ENCODE measurements at regions not wholly inside any gene's neighbourhood (a gene's known extent, or its start where the extent isn't known, plus 50 kb on each side); places are given as distances from the start of the nearest gene placed in this dataset.

- H3K36me3 ChIP-seq (ENCODE audit: insufficient read depth, low read length) = no peaks in the 10 kb centered on the region
- no peaks in the 10 kb centered on the region for H3K4me1 ChIP-seq (ENCODE audit: insufficient read depth, low read length, poor library complexity, severe bottlenecking)
- no peaks in the 10 kb centered on the region for H3F3A ChIP-seq (ENCODE audit: low read depth)
- no peak overlapping the region for H2AFZ ChIP-seq (ENCODE audit: low read length)
- no peak for TF ChIP-seq CTCF (conservative IDR thresholded peaks at IDR 0.05; ENCODE audit: low read length)
- no peak for TF ChIP-seq EZH2phosphoT487 (IDR thresholded peaks at IDR 0.05; ENCODE audit: borderline replicate concordance)
- no peak overlapping the region for H3K4me3 ChIP-seq (ENCODE audit: low read length, poor library complexity, severe bottlenecking)
- H3K9me2 ChIP-seq (replicated peaks; ENCODE audit: low read depth, low read length) = no peaks in the 10 kb centered on the region
- H3K4me2 ChIP-seq (ENCODE audit: low read depth, low read length, poor library complexity, severe bottlenecking) = no peak overlapping the region
- H3K9ac ChIP-seq (ENCODE audit: low read depth, low read length, poor library complexity, severe bottlenecking) = no peak overlapping the region
- peaks cover 9% of the 10 kb centered on the region; the same call in 1 of the 2 replicates for H3K9me3 ChIP-seq (ENCODE audit: insufficient read depth, low read depth, low read length)
- H4K20me1 ChIP-seq (ENCODE audit: insufficient read depth, low read length, poor library complexity, severe bottlenecking) = no peaks in the 10 kb centered on the region
- H3K79me2 ChIP-seq (ENCODE audit: insufficient read depth, low read length) = no peaks in the 10 kb centered on the region
- H3K27me3 ChIP-seq (ENCODE audit: insufficient read depth, low read length, poor library complexity, severe bottlenecking) = peaks cover 3% of the 10 kb centered on the region
These were observed 153.5 kb downstream of the ICOS start for GRCh38 chr2:204090021-204090420.

DNA sequence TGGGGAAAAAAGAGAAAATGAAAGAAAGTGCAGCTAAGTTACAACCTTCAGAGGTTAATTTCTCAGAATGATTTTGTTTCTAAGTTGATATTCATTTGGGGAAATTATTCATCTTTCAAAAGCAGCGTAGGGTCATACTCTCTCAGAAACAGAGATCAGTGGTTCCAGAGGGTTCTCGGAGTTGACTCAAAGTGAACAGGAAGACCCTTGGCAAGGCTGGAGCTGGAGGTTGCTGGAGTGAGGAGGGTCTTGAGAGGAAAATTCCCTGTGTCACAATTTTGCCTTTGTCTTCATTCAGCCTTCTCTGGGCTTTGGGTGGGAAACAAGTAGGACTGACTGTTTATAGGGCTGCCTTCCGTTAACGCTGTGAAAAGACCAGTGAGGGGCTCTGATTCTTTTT is 168.2 kb downstream of the ICOS start:
- no peak for TF ChIP-seq EZH2phosphoT487 (IDR thresholded peaks at IDR 0.05; ENCODE audit: borderline replicate concordance)
- no peak for TF ChIP-seq CTCF (conservative IDR thresholded peaks at IDR 0.05; ENCODE audit: low read length)
- Histone ChIP-seq H3K9me3 (ENCODE audit: insufficient read depth, low read depth, low read length) (no peaks in the 10 kb centered on the region), H3K27me3 (ENCODE audit: insufficient read depth, low read length, poor library complexity, severe bottlenecking) (peaks cover 16% of the 10 kb centered on the region), H4K20me1 (ENCODE audit: insufficient read depth, low read length, poor library complexity, severe bottlenecking) (no peaks in the 10 kb centered on the region), H3K4me2 (ENCODE audit: low read depth, low read length, poor library complexity, severe bottlenecking) (no peak overlapping the region), H3F3A (ENCODE audit: low read depth) (no peaks in the 10 kb centered on the region), H3K4me1 (ENCODE audit: insufficient read depth, low read length, poor library complexity, severe bottlenecking) (peaks cover 14% of the 10 kb centered on the region), H2AFZ (ENCODE audit: low read length) (no peak overlapping the region), H3K9ac (ENCODE audit: low read depth, low read length, poor library complexity, severe bottlenecking) (no peak overlapping the region), H3K36me3 (ENCODE audit: insufficient read depth, low read length) (no peaks in the 10 kb centered on the region), H3K4me3 (ENCODE audit: low read length, poor library complexity, severe bottlenecking) (no peak overlapping the region), H3K9me2 (replicated peaks; ENCODE audit: low read depth, low read length) (no peaks in the 10 kb centered on the region), H3K79me2 (ENCODE audit: insufficient read depth, low read length) (no peaks in the 10 kb centered on the region)

DNA sequence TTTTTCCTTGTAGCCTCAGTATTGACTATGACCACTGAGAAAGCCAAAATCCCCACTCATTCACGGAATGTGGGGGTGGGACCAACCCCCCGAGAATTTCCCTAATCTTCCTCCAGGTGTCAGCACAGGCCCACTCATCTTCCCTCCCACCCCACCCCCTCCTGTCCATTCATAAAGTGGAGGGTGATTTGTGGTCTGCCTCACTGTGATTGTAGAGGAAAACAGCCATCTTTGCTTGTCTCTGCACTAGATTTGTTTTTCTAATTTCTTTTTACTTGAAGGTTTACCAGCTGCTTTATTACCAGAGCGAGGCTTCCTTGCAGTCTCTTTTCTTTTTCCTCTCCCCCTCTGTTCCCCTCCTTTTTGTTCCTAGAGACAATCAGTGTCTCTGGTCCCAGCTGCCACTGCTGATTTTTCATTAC is 171.8 kb downstream of the ICOS start:
- H3K9ac ChIP-seq (ENCODE audit: low read depth, low read length, poor library complexity, severe bottlenecking) = no peak overlapping the region
- no peaks in the 10 kb centered on the region for H3F3A ChIP-seq (ENCODE audit: low read depth)
- no peaks in the 10 kb centered on the region for H3K79me2 ChIP-seq (ENCODE audit: insufficient read depth, low read length)
- TF ChIP-seq EZH2phosphoT487 (IDR thresholded peaks at IDR 0.05; ENCODE audit: borderline replicate concordance) (no peak), CTCF (conservative IDR thresholded peaks at IDR 0.05; ENCODE audit: low read length) (peak; percentile 61)
- H3K4me3 ChIP-seq (ENCODE audit: low read length, poor library complexity, severe bottlenecking) = peak overlapping the region; percentile 59
- H3K4me1 ChIP-seq (ENCODE audit: insufficient read depth, low read length, poor library complexity, severe bottlenecking) = peaks cover 29% of the 10 kb centered on the region
- H3K9me3 ChIP-seq (ENCODE audit: insufficient read depth, low read depth, low read length) = no peaks in the 10 kb centered on the region
- H3K9me2 ChIP-seq (replicated peaks; ENCODE audit: low read depth, low read length) = no peaks in the 10 kb centered on the region
- peaks cover 16% of the 10 kb centered on the region for H3K27me3 ChIP-seq (ENCODE audit: insufficient read depth, low read length, poor library complexity, severe bottlenecking)
- peak overlapping the region; percentile 75 for H3K4me2 ChIP-seq (ENCODE audit: low read depth, low read length, poor library complexity, severe bottlenecking)
- no peaks in the 10 kb centered on the region for H4K20me1 ChIP-seq (ENCODE audit: insufficient read depth, low read length, poor library complexity, severe bottlenecking)
- H2AFZ ChIP-seq (ENCODE audit: low read length) = no peak overlapping the region
- H3K36me3 ChIP-seq (ENCODE audit: insufficient read depth, low read length) = no peaks in the 10 kb centered on the region
